GM23338 (cell line): ENCODE measurements at regions not wholly inside any gene's neighbourhood (a gene's known extent, or its start where the extent isn't known, plus 50 kb on each side); places are given as distances from the start of the nearest gene placed in this dataset.

Experiments used
- ATAC-seq: fragments of 200-7000 bp; cut with Tn5 transposase; 3 replicates; pipeline ENCODE4 v1.9.1; 2020
- DNase-seq: peaks from one replicate; pipeline ENCODE4 v3.0.0-alpha.2; 2015; ENCODE audit warnings: low spot score
- H2AFZ ChIP-seq: fragments of 200-600 bp; sonication (generic); 2 replicates; pipeline ENCODE4 v1.8.0; 2016; ENCODE audit warnings: antibody characterized with exemption, mild to moderate bottlenecking, moderate library complexity
- H3F3A ChIP-seq: fragments of 200-600 bp; sonication (generic); replicated peaks from 2 replicates; pipeline ENCODE4 v1.8.0; 2017; ENCODE audit warnings: antibody characterized with exemption, mixed run types, low read depth
- H3K27ac ChIP-seq: fragments of 200-600 bp; sonication (generic); 2 replicates; pipeline ENCODE4 v1.6.1; 2016; ENCODE audit warnings: low read depth
- H3K27me3 ChIP-seq: fragments of 200-600 bp; sonication (generic); 2 replicates; pipeline ENCODE4 v1.8.0; 2016; ENCODE audit warnings: mild to moderate bottlenecking, mixed run types, moderate library complexity; ENCODE audit not compliant: insufficient read depth
- H3K36me3 ChIP-seq: fragments of 200-600 bp; sonication (generic); 2 replicates; pipeline ENCODE4 v1.8.0; 2016; ENCODE audit warnings: mild to moderate bottlenecking; ENCODE audit not compliant: insufficient read depth
- H3K4me1 ChIP-seq: fragments of 200-600 bp; sonication (generic); 2 replicates; pipeline ENCODE4 v1.8.0; 2016; ENCODE audit warnings: mild to moderate bottlenecking, moderate library complexity; ENCODE audit not compliant: insufficient read depth
- H3K4me2 ChIP-seq: fragments of 200-600 bp; sonication (generic); 2 replicates; pipeline ENCODE4 v1.7.1; 2017; ENCODE audit warnings: mixed run types
- H3K4me3 ChIP-seq: fragments of 200-600 bp; sonication (generic); 2 replicates; pipeline ENCODE4 v1.6.1; 2016; ENCODE audit warnings: mixed run types
- H3K79me2 ChIP-seq: fragments of 200-600 bp; sonication (generic); replicated peaks from 2 replicates; pipeline ENCODE4 v1.8.0; 2017; ENCODE audit warnings: mild to moderate bottlenecking; ENCODE audit not compliant: insufficient read depth
- H3K9me2 ChIP-seq: fragments of 200-600 bp; sonication (generic); 2 replicates; pipeline ENCODE4 v1.8.0; 2017; ENCODE audit not compliant: insufficient read depth
- H4K20me1 ChIP-seq: fragments of 200-600 bp; sonication (generic); replicated peaks from 2 replicates; pipeline ENCODE4 v1.8.0; 2017; ENCODE audit warnings: mild to moderate bottlenecking; ENCODE audit not compliant: insufficient read depth
- H3K27ac Mint-ChIP-seq: 2 replicates; pipeline ENCODE4 v1.8.0; 2020; ENCODE audit warnings: inconsistent platforms, mild to moderate bottlenecking, moderate library complexity, mixed read lengths
- H3K27me3 Mint-ChIP-seq: 3 replicates; pipeline ENCODE4 v1.8.0; 2022; ENCODE audit warnings: low read depth, mild to moderate bottlenecking, moderate library complexity, mixed read lengths, inconsistent platforms; ENCODE audit not compliant: insufficient read depth, poor library complexity
- H3K36me3 Mint-ChIP-seq: 3 replicates; pipeline ENCODE4 v1.8.0; 2021; ENCODE audit warnings: low read depth, mild to moderate bottlenecking, inconsistent platforms, moderate library complexity, mixed read lengths
- H3K4me1 Mint-ChIP-seq: 3 replicates; pipeline ENCODE4 v1.8.0; 2020; ENCODE audit warnings: mild to moderate bottlenecking, inconsistent platforms, mixed read lengths
- H3K4me3 Mint-ChIP-seq: 3 replicates; pipeline ENCODE4 v1.8.0; 2021; ENCODE audit warnings: moderate library complexity, mild to moderate bottlenecking, inconsistent platforms, mixed read lengths
- H3K9me3 Mint-ChIP-seq: 3 replicates; pipeline ENCODE4 v1.8.0; 2020; ENCODE audit warnings: moderate library complexity, mild to moderate bottlenecking, inconsistent platforms, mixed read lengths
- CREB1 ChIP-seq: fragments of 250-450 bp; sonication (Bioruptor Pico); IDR thresholded peaks from 2 replicates; pipeline ENCODE4 v1.5.0; 2020; ENCODE audit warnings: low read depth, mild to moderate bottlenecking, moderate library complexity
- EZH2 ChIP-seq: fragments of 200-600 bp; sonication (generic); IDR thresholded peaks from one replicate; pipeline ENCODE4 v1.8.0; 2017; ENCODE audit warnings: antibody characterized with exemption, mild to moderate bottlenecking, low read depth; ENCODE audit not compliant: unreplicated experiment
- EZH2phosphoT487 ChIP-seq: fragments of 200-600 bp; sonication (generic); IDR thresholded peaks from one replicate; pipeline ENCODE4 v1.8.1; 2018; ENCODE audit warnings: antibody characterized with exemption; ENCODE audit not compliant: unreplicated experiment
- JUNB ChIP-seq: IDR thresholded peaks from one replicate; pipeline ENCODE4 v1.6.1; 2016; ENCODE audit warnings: antibody characterized with exemption; ENCODE audit not compliant: unreplicated experiment
- NANOG ChIP-seq: IDR thresholded peaks from 2 replicates; pipeline ENCODE4 v1.6.1; 2016; ENCODE audit warnings: antibody characterized with exemption, borderline replicate concordance
- POLR2AphosphoS5 ChIP-seq: IDR thresholded peaks from 2 replicates; pipeline ENCODE4 v1.6.1; 2016; ENCODE audit warnings: antibody characterized with exemption, low read depth
- STAT1 ChIP-seq: IDR thresholded peaks from one replicate; pipeline ENCODE4 v1.6.1; 2016; ENCODE audit warnings: antibody characterized with exemption; ENCODE audit not compliant: unreplicated experiment
- ZNF114 ChIP-seq: fragments of 250-450 bp; sonication (Bioruptor Pico); IDR thresholded peaks from 2 replicates; pipeline ENCODE4 v1.5.0; 2020; ENCODE audit warnings: mild to moderate bottlenecking, moderate library complexity
- ZNF331 ChIP-seq: fragments of 250-450 bp; sonication (Bioruptor Pico); IDR thresholded peaks from 2 replicates; pipeline ENCODE4 v1.5.0; 2020; ENCODE audit warnings: low read depth, mild to moderate bottlenecking, moderate library complexity
- TF ChIP-seq, protein P1 (sequence below): IDR thresholded peaks from one replicate; pipeline ENCODE4 v1.6.1; 2018; ENCODE audit warnings: antibody characterized with exemption; ENCODE audit not compliant: unreplicated experiment
- TF ChIP-seq, protein P2 (sequence below), 2 experiments: fragments of 200-600 bp in 1 of 2; sonication (generic) in 1 of 2; conservative IDR thresholded peaks; 2 replicates each; pipeline versions ENCODE4 v1.5.1 to v1.6.1; 2016 to 2017; ENCODE audit warnings: antibody characterized with exemption in 2 of 2, low read depth in 2 of 2, mild to moderate bottlenecking in 2 of 2, moderate library complexity in 1 of 2
- TF ChIP-seq, protein P3 (sequence below): IDR thresholded peaks from 2 replicates; pipeline ENCODE4 v1.6.1; 2016; ENCODE audit warnings: antibody characterized with exemption
- TF ChIP-seq, protein P4 (sequence below): fragments of 250-450 bp; sonication (Bioruptor Pico); IDR thresholded peaks from 2 replicates; pipeline ENCODE4 v1.5.0; 2020; ENCODE audit warnings: mild to moderate bottlenecking, moderate library complexity

DNA sequence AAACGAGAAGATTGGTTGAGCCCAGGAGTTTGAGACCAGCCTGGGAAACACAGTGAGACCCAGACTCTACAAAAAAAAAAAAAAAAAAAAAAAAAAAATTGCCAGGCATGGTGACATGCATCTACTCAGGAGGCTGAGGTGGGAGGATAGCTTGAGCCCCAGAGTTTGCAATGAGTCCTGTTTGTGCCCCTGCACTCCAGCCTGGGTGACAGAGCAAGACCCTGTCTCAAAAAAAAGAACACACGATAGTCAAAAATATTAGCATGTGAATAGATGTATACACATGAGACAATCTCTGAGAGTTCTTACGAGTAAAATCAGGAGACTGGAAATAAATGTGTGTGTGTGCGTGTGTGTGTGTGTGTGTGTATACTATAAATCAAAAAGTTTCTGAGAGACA lies 966.3 kb downstream of the FSTL5 start:
- Histone ChIP-seq H3K9me2 (peaks cover 2% of the 10 kb centered on the region; the same call in 1 of the 2 replicates), H3K27ac (peak overlapping the region; percentile 64), H3K79me2 (no peaks in the 10 kb centered on the region), H3K4me1 (peaks cover 17% of the 10 kb centered on the region), H3K4me2 (peak overlapping the region; percentile 31; the same call in 1 of the 2 replicates), H2AFZ (no peak overlapping the region), H3K27me3 (no peaks in the 10 kb centered on the region), H3K4me3 (no peak overlapping the region), H4K20me1 (no peaks in the 10 kb centered on the region), H3K36me3 (no peaks in the 10 kb centered on the region), H3F3A (no peaks in the 10 kb centered on the region)
- no peak for DNase-seq
- Mint-ChIP-seq H3K9me3 (no peaks in the 10 kb centered on the region; the same call in 2 of the 3 replicates), H3K27ac (peak overlapping the region; percentile 88), H3K27me3 (no peaks in the 10 kb centered on the region), H3K4me1 (peaks cover 22% of the 10 kb centered on the region), H3K36me3 (no peaks in the 10 kb centered on the region), H3K4me3 (no peak overlapping the region)
- TF ChIP-seq ZNF114 (CRISPR knock-in tag) = no peak
- no peak for TF ChIP-seq EZH2phosphoT487
- TF ChIP-seq, protein P1, sequence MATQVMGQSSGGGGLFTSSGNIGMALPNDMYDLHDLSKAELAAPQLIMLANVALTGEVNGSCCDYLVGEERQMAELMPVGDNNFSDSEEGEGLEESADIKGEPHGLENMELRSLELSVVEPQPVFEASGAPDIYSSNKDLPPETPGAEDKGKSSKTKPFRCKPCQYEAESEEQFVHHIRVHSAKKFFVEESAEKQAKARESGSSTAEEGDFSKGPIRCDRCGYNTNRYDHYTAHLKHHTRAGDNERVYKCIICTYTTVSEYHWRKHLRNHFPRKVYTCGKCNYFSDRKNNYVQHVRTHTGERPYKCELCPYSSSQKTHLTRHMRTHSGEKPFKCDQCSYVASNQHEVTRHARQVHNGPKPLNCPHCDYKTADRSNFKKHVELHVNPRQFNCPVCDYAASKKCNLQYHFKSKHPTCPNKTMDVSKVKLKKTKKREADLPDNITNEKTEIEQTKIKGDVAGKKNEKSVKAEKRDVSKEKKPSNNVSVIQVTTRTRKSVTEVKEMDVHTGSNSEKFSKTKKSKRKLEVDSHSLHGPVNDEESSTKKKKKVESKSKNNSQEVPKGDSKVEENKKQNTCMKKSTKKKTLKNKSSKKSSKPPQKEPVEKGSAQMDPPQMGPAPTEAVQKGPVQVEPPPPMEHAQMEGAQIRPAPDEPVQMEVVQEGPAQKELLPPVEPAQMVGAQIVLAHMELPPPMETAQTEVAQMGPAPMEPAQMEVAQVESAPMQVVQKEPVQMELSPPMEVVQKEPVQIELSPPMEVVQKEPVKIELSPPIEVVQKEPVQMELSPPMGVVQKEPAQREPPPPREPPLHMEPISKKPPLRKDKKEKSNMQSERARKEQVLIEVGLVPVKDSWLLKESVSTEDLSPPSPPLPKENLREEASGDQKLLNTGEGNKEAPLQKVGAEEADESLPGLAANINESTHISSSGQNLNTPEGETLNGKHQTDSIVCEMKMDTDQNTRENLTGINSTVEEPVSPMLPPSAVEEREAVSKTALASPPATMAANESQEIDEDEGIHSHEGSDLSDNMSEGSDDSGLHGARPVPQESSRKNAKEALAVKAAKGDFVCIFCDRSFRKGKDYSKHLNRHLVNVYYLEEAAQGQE = no peak
- no peak for TF ChIP-seq EZH2
- TF ChIP-seq CREB1 (CRISPR knock-in tag) = no peak
- TF ChIP-seq JUNB = no peak
- TF ChIP-seq ZNF331 = no peak
- TF ChIP-seq POLR2AphosphoS5 = no peak
- TF ChIP-seq STAT1 = no peak
- no peak for TF ChIP-seq NANOG
- TF ChIP-seq, protein P2, sequence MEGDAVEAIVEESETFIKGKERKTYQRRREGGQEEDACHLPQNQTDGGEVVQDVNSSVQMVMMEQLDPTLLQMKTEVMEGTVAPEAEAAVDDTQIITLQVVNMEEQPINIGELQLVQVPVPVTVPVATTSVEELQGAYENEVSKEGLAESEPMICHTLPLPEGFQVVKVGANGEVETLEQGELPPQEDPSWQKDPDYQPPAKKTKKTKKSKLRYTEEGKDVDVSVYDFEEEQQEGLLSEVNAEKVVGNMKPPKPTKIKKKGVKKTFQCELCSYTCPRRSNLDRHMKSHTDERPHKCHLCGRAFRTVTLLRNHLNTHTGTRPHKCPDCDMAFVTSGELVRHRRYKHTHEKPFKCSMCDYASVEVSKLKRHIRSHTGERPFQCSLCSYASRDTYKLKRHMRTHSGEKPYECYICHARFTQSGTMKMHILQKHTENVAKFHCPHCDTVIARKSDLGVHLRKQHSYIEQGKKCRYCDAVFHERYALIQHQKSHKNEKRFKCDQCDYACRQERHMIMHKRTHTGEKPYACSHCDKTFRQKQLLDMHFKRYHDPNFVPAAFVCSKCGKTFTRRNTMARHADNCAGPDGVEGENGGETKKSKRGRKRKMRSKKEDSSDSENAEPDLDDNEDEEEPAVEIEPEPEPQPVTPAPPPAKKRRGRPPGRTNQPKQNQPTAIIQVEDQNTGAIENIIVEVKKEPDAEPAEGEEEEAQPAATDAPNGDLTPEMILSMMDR (conservative IDR thresholded peaks at IDR 0.05; ENCODE audit: low read depth in 2 of 2) = no peak
- TF ChIP-seq, protein P3, sequence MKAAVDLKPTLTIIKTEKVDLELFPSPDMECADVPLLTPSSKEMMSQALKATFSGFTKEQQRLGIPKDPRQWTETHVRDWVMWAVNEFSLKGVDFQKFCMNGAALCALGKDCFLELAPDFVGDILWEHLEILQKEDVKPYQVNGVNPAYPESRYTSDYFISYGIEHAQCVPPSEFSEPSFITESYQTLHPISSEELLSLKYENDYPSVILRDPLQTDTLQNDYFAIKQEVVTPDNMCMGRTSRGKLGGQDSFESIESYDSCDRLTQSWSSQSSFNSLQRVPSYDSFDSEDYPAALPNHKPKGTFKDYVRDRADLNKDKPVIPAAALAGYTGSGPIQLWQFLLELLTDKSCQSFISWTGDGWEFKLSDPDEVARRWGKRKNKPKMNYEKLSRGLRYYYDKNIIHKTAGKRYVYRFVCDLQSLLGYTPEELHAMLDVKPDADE = no peak
- TF ChIP-seq, protein P4, sequence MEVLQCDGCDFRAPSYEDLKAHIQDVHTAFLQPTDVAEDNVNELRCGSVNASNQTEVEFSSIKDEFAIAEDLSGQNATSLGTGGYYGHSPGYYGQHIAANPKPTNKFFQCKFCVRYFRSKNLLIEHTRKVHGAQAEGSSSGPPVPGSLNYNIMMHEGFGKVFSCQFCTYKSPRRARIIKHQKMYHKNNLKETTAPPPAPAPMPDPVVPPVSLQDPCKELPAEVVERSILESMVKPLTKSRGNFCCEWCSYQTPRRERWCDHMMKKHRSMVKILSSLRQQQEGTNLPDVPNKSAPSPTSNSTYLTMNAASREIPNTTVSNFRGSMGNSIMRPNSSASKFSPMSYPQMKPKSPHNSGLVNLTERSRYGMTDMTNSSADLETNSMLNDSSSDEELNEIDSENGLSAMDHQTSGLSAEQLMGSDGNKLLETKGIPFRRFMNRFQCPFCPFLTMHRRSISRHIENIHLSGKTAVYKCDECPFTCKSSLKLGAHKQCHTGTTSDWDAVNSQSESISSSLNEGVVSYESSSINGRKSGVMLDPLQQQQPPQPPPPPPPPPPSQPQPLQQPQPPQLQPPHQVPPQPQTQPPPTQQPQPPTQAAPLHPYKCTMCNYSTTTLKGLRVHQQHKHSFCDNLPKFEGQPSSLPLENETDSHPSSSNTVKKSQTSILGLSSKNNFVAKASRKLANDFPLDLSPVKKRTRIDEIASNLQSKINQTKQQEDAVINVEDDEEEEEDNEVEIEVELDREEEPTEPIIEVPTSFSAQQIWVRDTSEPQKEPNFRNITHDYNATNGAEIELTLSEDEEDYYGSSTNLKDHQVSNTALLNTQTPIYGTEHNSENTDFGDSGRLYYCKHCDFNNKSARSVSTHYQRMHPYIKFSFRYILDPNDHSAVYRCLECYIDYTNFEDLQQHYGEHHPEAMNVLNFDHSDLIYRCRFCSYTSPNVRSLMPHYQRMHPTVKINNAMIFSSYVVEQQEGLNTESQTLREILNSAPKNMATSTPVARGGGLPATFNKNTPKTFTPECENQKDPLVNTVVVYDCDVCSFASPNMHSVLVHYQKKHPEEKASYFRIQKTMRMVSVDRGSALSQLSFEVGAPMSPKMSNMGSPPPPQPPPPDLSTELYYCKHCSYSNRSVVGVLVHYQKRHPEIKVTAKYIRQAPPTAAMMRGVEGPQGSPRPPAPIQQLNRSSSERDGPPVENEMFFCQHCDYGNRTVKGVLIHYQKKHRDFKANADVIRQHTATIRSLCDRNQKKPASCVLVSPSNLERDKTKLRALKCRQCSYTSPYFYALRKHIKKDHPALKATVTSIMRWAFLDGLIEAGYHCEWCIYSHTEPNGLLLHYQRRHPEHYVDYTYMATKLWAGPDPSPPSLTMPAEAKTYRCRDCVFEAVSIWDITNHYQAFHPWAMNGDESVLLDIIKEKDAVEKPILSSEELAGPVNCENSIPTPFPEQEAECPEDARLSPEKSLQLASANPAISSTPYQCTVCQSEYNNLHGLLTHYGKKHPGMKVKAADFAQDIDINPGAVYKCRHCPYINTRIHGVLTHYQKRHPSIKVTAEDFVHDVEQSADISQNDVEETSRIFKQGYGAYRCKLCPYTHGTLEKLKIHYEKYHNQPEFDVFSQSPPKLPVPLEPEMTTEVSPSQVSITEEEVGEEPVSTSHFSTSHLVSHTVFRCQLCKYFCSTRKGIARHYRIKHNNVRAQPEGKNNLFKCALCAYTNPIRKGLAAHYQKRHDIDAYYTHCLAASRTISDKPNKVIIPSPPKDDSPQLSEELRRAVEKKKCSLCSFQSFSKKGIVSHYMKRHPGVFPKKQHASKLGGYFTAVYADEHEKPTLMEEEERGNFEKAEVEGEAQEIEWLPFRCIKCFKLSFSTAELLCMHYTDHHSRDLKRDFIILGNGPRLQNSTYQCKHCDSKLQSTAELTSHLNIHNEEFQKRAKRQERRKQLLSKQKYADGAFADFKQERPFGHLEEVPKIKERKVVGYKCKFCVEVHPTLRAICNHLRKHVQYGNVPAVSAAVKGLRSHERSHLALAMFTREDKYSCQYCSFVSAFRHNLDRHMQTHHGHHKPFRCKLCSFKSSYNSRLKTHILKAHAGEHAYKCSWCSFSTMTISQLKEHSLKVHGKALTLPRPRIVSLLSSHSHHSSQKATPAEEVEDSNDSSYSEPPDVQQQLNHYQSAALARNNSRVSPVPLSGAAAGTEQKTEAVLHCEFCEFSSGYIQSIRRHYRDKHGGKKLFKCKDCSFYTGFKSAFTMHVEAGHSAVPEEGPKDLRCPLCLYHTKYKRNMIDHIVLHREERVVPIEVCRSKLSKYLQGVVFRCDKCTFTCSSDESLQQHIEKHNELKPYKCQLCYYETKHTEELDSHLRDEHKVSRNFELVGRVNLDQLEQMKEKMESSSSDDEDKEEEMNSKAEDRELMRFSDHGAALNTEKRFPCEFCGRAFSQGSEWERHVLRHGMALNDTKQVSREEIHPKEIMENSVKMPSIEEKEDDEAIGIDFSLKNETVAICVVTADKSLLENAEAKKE = no peak
- ATAC-seq = peak; percentile 27
